ENCODE measurements at regions not wholly inside any gene's neighbourhood (a gene's known extent, or its start where the extent isn't known, plus 50 kb on each side); places are given as distances from the start of the nearest gene placed in this dataset.

- TF ChIP-seq CTCF (IDR thresholded peaks at IDR 0.05; ENCODE audit: borderline replicate concordance, control extremely low read depth, extremely low read depth, insufficient read depth, missing control alignments): no peak
- DNase-seq (ENCODE audit: low spot score): no peak
- in situ Hi-C loops (cut with MboI; ENCODE audit: low sequenced_read_pairs, unreplicated experiment): loop anchor here (10.0 kb wide), 1 partner anchor 133 kb away; no protein-coding TSS in a partner anchor
Observed at GRCh38 chr2:136251197-136251884, 133.4 kb upstream of the CXCR4 start.

GRCh38 chr2:136250131-136250530 is 132.2 kb upstream of the CXCR4 start:
- no peak for DNase-seq (ENCODE audit: low spot score)
- in situ Hi-C loops (cut with MboI; ENCODE audit: low sequenced_read_pairs, unreplicated experiment): loop anchor here (10.0 kb wide), 1 partner anchor 135 kb away; no protein-coding TSS in a partner anchor
- no peak for TF ChIP-seq CTCF (IDR thresholded peaks at IDR 0.05; ENCODE audit: borderline replicate concordance, control extremely low read depth, extremely low read depth, insufficient read depth, missing control alignments)

- no peak for DNase-seq (ENCODE audit: low spot score)
- in situ Hi-C loops (cut with MboI; ENCODE audit: low sequenced_read_pairs, unreplicated experiment): no loop called here
- no peak for TF ChIP-seq CTCF (IDR thresholded peaks at IDR 0.05; ENCODE audit: borderline replicate concordance, control extremely low read depth, extremely low read depth, insufficient read depth, missing control alignments)
Observed at GRCh38 chr2:136248907-136249306, 131.0 kb upstream of the CXCR4 start.

- TF ChIP-seq CTCF (IDR thresholded peaks at IDR 0.05; ENCODE audit: borderline replicate concordance, control extremely low read depth, extremely low read depth, insufficient read depth, missing control alignments): no peak
- DNase-seq (ENCODE audit: low spot score): no peak
- in situ Hi-C loops (cut with MboI; ENCODE audit: low sequenced_read_pairs, unreplicated experiment): no loop called here
Observed at GRCh38 chr2:136248242-136248641, 130.3 kb upstream of the CXCR4 start.

- no peak for TF ChIP-seq CTCF (IDR thresholded peaks at IDR 0.05; ENCODE audit: borderline replicate concordance, control extremely low read depth, extremely low read depth, insufficient read depth, missing control alignments)
- no peak for DNase-seq (ENCODE audit: low spot score)
- in situ Hi-C loops (cut with MboI; ENCODE audit: low sequenced_read_pairs, unreplicated experiment): no loop called here
Observed at GRCh38 chr2:136247204-136247950, 129.4 kb upstream of the CXCR4 start.

GRCh38 chr2:136246086-136246669 is 128.2 kb upstream of the CXCR4 start:
- peak; percentile 53 for DNase-seq (ENCODE audit: low spot score)
- in situ Hi-C loops (cut with MboI; ENCODE audit: low sequenced_read_pairs, unreplicated experiment): no loop called here
- no peak for TF ChIP-seq CTCF (IDR thresholded peaks at IDR 0.05; ENCODE audit: borderline replicate concordance, control extremely low read depth, extremely low read depth, insufficient read depth, missing control alignments)
